ENCODE measurements at regions not wholly inside any gene's neighbourhood (a gene's known extent, or its start where the extent isn't known, plus 50 kb on each side); places are given as distances from the start of the nearest gene placed in this dataset.

- DNase-seq, result no peak
Measured at GRCh38 chr5:158394102-158394501, 535.2 kb upstream of the CLINT1 start.

GRCh38 chr5:158393457-158393856 is 534.5 kb upstream of the CLINT1 start:
- DNase-seq, result no peak

GRCh38 chr5:158392753-158393152 is 533.8 kb upstream of the CLINT1 start:
- no peak for DNase-seq

GRCh38 chr5:158390577-158390976 is 531.6 kb upstream of the CLINT1 start:
- no peak for DNase-seq

- DNase-seq, result no peak
Measured at GRCh38 chr5:158389786-158390185, 530.8 kb upstream of the CLINT1 start.

- no peak for DNase-seq
Measured at GRCh38 chr5:158388021-158388420, 529.1 kb upstream of the CLINT1 start.

- DNase-seq, result no peak
Measured at GRCh38 chr5:158387499-158387898, 528.6 kb upstream of the CLINT1 start.

- no peak for DNase-seq
Measured at GRCh38 chr5:158385982-158386381, 527.0 kb upstream of the CLINT1 start.

GRCh38 chr5:158384535-158385481 is 525.9 kb upstream of the CLINT1 start:
- no peak for DNase-seq

GRCh38 chr5:158383486-158383885 is 524.5 kb upstream of the CLINT1 start:
- DNase-seq, result no peak

- DNase-seq, result no peak
Measured at GRCh38 chr5:158382473-158382872, 523.5 kb upstream of the CLINT1 start.

GRCh38 chr5:158381614-158382160 is 522.7 kb upstream of the CLINT1 start:
- no peak for DNase-seq

GRCh38 chr5:158380661-158381060 is 521.7 kb upstream of the CLINT1 start:
- DNase-seq, result no peak

GRCh38 chr5:158378931-158379330 is 520.0 kb upstream of the CLINT1 start:
- no peak for DNase-seq

GRCh38 chr5:158376679-158377078 is 517.7 kb upstream of the CLINT1 start:
- no peak for DNase-seq

- no peak for DNase-seq
Measured at GRCh38 chr5:158375531-158375930, 516.6 kb upstream of the CLINT1 start.

- DNase-seq, result no peak
Measured at GRCh38 chr5:158373608-158374395, 514.9 kb upstream of the CLINT1 start.

- DNase-seq, result no peak
Measured at GRCh38 chr5:158369241-158369640, 510.3 kb upstream of the CLINT1 start.

- no peak for DNase-seq
Measured at GRCh38 chr5:158368686-158369085, 509.7 kb upstream of the CLINT1 start.

- no peak for DNase-seq
Measured at GRCh38 chr5:158364367-158364766, 505.4 kb upstream of the CLINT1 start.

GRCh38 chr5:158354958-158355357 is 496.0 kb upstream of the CLINT1 start:
- DNase-seq, result no peak

GRCh38 chr5:158351485-158352125 is 492.7 kb upstream of the CLINT1 start:
- peak; percentile 64 for DNase-seq

GRCh38 chr5:158349987-158350386 is 491.0 kb upstream of the CLINT1 start:
- no peak for DNase-seq
